Esophagus squamous epithelium (tissue), 4 donors: ENCODE measurements at regions not wholly inside any gene's neighbourhood (a gene's known extent, or its start where the extent isn't known, plus 50 kb on each side); places are given as distances from the start of the nearest gene placed in this dataset.

Source experiments
- CTCF ChIP-seq, 6 experiments: fragments of 450-650 bp in 4 of 6; fragments of 200-600 bp in 2 of 6; sonication (generic) in 2 of 6; IDR thresholded peaks; one replicate each; pipeline ENCODE4 v1.5.1; 2016 to 2019; ENCODE audit warnings: antibody characterized with exemption in 6 of 6, mild to moderate bottlenecking in 4 of 6, moderate library complexity in 4 of 6
- POLR2A ChIP-seq, 4 donors: fragments of 450-650 bp; IDR thresholded peaks; one replicate each; pipeline ENCODE4 v1.6.1; 2017; ENCODE audit warnings: antibody characterized with exemption in 4 of 4, mild to moderate bottlenecking in 4 of 4, moderate library complexity in 3 of 4

DNA sequence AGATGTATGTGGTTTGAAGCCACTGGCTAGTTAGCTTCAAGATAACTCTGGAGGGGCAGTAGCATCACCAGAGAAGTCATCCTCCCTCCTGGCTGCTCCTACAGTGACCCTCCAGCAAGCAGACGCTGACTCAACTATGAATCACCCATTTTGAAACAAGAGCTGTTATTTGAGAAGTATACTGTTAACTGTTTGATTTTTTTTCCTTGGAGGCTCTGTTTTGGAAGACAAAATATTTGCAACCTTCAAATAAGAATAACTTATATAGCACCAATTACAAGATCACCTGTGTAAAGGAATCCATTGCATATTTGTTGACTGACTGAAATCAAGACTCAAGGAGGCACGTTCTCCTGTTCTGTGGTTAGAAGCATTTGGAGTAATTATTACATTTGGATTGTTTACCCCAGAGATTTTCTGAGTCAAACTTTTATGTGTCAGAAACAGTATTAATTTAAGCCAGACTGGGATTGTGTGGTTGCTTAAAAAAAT is 313.8 kb downstream of the MTX2 start:
- no peak for TF ChIP-seq CTCF (IDR thresholded peaks at IDR 0.05)
- no peak for TF ChIP-seq POLR2A (IDR thresholded peaks at IDR 0.05)
